GM12872 (cell line): ENCODE measurements at regions not wholly inside any gene's neighbourhood (a gene's known extent, or its start where the extent isn't known, plus 50 kb on each side); places are given as distances from the start of the nearest gene placed in this dataset.

Experiments
- CTCF ChIP-seq: IDR thresholded peaks from 3 replicates; pipeline ENCODE4 v1.5.1; 2011; ENCODE audit warnings: low read depth, mild to moderate bottlenecking, low read length, moderate library complexity; ENCODE audit not compliant: insufficient read depth

GRCh38 chr10:85537561-85537960 lies 829.0 kb downstream of the GRID1 start:
- no peak for TF ChIP-seq CTCF

GRCh38 chr10:85538601-85539000 lies 828.0 kb downstream of the GRID1 start:
- no peak for TF ChIP-seq CTCF

GRCh38 chr10:85542152-85542551 lies 824.4 kb downstream of the GRID1 start:
- TF ChIP-seq CTCF, result no peak

DNA sequence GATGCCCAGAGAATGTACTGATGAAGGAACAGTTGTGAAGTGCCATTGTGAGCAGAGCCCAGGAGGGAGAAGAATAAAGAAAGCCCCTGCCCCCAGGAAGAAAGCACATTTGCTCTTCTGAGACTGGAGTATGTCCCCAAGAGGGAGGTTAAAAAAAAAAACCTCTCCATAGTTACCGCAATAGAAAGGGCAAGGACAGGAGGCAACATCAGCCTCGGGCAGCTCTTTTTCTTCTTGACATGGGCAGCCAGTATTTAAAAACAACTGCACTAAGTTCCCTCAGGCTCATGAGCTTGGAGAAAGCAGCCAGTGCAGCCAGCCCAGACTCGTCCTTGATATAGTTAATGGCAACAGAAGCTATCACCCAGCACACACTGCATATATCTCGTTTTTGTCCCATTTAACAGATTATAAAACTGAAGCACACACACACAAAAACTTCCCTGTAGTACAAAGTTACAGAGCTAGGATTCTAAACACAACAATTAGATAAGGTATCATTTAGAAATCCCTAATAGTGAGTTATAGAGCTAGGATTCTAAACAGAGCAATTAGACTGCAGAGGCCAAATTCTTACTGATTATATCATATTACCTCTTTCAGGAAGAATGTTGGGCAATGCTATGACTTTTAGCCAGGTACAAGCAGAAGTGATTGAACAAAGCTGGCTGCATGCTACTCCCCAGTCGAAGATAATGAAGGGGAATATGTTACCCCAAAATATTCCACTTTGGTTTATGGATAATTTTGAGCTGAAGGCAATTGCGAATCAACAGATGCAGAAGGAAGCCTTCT lies 823.5 kb downstream of the GRID1 start:
- no peak for TF ChIP-seq CTCF

- no peak for TF ChIP-seq CTCF
Measured at GRCh38 chr10:85544956-85545355, 821.6 kb downstream of the GRID1 start.

DNA sequence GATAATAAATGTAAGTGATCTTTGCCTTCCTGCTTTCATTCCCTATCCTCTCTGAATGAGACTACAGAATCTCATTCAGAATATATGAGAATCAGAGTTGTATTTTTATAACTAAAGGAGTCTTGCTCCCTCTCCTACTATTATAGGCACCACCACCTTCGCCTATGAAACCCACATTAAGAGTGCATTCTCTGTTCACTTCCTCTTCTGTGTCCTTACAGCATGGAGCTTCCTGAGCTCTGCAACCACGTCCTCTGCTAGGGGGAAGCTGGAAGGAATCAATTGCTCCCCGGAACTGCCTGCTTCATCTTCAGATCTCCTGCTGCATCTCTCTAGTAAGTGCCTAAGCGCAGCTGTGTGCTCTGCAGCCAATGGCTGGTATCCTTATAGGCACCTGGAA lies 820.7 kb downstream of the GRID1 start:
- TF ChIP-seq CTCF, result no peak

GRCh38 chr10:85547460-85548023 lies 819.1 kb downstream of the GRID1 start:
- TF ChIP-seq CTCF, result no peak
